ENCODE measurements at regions not wholly inside any gene's neighbourhood (a gene's known extent, or its start where the extent isn't known, plus 50 kb on each side); places are given as distances from the start of the nearest gene placed in this dataset.
"Not testable (repeated sequence)": the region's sequence is repeated elsewhere in the genome, so short reads cannot be mapped to it uniquely, and the experiment has no call there.

DNA sequence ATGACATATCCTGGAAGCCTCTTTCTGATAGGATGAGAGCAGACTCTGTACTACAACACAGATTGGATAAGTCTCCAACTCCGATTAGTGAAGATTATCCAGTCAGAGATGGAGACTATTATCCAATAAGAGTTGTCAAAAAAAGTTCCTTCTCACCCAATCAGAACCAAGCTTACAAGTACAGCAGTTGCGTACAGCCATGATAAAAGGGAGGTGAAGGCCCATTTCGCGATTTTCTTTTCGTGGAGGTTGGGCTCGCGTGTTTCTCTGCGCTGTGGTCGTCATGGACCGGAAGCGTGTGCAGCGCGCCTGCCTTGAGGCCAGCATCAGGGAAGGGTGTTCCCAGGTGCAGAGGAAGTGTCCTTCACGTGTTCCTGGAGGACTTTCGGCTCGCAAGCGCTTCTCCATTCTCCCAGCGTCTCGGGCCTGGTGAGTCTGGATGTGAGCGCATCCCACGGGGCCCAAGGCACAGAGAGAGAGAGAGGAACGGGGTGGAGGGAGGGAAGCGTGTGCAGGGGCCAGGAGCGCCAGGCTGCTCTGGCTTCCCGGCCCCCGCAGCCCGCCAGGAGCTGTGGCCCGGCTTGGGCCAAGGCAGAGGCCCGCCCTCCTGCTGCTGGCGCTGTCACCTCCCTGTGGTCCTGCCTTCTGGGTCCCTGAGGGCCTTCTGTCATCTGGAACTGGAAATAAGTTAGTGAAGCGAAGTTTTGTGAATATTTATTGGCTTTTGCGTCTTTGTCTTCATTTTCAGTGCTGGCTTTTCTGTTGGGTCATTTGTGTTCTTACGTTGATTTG, 53.9 kb downstream of the CDRT15L2 start:
- not testable (repeated sequence) for DNase-seq

DNA sequence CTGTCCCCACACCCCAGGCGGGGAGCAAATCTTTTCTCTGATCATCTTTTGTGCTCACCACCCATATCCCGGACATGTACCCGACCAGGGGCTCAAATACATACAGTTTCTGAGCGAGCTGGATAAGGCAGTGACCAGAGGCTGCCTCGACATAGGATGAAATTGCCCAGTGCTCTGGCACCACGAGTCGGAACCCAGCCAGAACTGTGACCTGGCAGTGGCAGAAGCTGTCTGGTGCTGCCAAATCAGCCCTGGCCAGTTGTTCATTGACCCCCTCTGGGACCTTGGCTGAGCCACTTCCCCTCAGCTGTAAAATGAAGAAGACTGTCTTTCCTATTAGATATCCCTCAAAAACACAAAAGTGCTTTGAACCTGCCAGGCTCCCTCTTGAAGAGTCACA, 60.6 kb downstream of the CDRT15L2 start:
- DNase-seq, result not testable (repeated sequence)

DNA sequence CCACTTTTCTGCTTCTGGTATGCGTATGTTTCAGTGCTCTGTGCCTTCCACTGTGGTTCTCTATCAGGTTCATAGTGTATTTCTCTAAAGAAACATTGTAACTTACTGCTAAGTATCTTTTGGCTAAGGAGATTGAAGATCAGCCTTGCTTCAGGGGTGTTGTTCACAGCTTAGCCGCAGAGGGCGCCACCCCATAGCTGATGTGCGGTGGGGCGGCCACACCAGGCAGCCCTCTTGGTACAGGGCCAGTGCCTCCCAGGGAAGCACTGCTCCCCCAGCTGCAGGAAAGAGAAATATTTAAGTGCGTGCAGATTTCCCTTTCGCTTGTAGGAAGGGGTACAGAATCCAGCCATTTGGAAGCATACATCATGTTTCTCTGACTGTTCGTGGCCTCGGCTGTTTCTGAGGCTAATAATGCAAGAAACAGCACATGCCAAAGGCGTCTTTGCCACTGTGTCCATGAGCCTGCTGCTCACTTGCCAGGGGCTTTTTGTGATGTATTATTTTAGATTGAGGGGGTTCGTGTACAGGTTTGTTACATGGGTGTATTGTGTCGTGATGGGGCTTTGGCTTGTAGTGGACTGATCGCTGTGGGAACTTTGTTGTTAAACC, 67.2 kb downstream of the CDRT15L2 start:
- not testable (repeated sequence) for DNase-seq

DNA sequence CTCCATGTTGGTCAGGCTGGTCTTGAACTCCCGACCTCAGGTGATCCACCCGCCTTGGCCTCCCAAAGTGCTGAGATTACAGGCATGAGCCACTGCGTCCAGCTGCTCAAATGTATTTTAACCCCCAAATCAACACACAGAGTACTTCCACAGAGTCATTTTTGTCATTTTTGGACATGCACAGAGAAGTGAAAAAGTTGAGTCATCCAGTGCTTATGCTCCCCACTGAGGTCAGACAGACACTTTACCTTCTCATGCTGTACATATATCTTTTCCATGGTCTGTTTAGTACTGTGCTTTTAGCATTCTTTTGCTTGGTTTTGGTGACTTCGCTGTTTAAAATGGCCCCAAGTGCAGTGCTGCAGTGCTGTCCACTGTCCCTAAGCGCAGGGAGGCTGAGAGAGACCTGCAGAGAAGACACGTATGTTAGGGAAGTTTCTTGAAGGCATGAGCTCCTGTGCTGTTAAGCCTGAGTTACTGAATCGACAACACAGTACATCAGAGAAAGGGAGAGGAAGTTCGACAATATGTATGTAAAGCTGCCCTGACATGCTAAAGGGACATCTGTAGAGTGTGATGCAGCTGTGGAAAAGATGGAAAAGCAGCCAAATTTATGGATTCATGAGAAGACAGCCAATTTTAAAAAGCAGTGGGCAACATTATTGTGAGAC, 69.7 kb downstream of the CDRT15L2 start:
- not testable (repeated sequence) for DNase-seq

DNA sequence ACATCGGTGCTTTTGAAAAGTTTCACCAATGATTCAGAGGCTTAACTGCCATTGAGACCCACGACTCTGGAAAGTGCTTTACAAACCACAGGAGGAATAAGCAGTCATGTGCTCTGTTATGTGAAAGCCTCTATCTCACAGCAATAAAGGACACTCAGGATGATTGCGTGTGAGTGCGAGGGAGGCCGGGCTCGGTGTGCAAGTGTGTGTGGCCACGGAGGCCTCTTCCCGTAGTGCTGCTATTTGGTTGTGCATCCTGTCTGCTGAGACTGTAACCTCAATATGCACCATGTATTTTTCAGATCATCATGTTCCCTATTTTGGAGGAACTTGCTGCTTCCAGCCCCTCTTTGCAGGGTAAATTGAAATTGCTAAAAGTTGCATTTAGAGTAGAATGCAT, 71.5 kb downstream of the CDRT15L2 start:
- not testable (repeated sequence) for DNase-seq

DNA sequence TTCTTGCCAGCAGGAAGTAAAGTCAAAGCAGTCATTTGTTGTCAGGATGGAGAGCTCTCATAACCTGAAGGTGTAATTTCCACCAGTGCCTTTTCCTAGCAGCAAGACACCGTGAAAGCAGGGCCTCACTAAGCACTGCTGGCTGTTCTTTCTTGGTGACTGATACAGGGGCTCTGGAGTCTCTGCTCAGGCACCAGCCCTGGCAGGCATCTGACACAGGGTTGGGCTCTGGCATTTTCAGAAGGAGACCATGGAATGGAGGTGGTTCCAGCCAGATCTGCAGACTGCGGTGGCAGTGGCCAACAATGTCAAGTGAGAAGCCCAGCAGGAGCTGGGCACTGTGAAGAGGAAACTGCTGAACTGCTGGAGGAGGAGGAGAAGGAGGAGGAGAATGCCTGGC, 72.2 kb downstream of the CDRT15L2 start:
- DNase-seq, result not testable (repeated sequence)

DNA sequence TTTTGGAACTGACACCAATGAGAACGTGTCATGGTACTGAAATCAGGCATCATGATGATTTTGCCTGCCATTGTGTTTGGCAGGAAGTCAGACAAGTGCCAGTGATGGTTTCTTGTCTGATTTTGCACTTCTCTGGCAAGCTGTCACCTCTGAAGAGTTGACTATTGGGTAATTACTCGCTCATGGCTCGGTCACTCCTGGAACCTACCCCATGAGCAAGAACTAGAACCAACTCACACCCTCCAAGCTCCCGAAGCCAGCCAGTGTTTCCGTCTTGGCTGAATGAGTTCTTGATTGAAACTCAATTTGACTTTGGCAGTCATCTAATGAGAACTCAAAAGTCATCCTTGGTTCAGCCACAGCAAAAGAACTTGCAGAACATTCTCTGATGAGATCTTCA, 73.9 kb downstream of the CDRT15L2 start:
- not testable (repeated sequence) for DNase-seq

DNA sequence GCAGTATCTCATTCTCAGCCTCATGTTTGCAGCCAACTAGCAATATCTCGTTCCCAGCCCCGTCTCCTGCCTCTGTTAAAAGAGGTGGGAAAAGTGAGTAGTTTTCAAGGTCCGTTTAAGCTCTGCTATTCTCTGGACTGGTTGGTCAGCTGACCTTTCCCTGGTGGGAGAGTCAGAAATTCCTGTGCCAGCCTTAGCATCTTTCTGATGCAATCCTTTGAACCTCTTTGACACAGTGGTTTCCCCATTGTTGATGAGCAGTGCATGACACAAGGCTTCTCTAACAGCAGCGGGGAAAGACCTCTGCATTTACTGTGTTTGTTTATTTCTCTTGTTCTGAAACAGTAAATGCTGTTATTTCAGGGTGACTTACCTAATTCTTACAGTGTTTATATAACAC, 74.6 kb downstream of the CDRT15L2 start:
- DNase-seq, result not testable (repeated sequence)

DNA sequence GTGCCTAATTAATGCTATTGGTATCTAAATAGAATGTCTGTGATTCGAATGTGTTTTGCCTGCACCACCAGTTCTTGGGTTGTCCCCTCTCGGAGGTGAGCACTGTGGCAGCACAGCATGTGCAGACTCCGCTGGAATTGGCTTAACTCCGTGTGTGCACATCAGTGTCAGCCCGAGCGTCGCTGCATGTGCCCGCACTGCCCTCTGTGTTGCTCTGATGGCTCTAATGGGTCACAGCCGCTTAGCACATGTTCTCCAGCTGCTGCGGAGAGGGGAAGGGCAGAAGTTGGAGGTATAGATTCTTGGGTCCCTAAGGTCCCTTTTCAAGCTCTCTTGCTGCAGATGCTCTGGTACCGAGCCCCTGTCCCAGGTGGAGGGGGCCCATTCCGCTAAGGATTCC, 75.1 kb downstream of the CDRT15L2 start:
- DNase-seq, result not testable (repeated sequence)

DNA sequence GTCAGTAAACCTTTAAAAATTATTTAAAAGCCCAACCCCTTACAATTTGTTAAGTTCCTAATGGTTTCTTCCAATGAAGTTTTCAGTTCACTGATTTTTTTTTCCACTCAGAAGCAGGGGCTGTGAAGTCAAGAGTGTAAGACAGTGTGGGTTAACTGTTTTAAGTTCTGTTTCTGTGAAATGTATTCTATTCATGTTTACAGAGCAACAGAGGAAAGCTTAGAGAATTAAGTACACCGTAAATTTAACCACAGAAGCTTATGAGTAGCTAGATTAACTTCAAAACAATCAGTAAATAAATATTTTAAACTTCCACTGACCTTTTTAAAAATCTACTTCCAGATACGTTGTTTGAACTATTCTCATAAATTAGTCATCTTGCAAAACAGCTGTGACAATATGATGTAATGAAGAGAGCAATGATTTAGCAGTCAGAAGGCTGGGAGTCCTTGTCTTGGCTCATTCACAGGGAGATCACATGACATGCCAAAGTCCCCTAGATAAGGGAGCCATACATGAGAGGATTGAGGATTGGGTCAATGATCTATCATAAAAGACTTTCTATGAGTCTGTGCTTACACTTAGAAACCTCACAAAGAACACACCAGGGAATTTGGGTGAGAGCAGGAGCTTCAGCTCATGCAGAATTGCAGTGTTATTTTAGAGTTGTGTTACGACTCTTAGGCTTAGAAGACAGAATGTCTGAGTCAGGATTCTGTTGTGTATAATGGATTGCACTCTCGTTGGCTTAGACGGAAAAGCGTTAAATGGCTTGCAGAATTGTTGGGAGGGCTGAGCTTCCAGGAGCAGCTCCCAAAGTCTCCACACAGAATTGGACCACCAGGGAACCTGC, 85.8 kb downstream of the CDRT15L2 start:
- DNase-seq, result not testable (repeated sequence)

DNA sequence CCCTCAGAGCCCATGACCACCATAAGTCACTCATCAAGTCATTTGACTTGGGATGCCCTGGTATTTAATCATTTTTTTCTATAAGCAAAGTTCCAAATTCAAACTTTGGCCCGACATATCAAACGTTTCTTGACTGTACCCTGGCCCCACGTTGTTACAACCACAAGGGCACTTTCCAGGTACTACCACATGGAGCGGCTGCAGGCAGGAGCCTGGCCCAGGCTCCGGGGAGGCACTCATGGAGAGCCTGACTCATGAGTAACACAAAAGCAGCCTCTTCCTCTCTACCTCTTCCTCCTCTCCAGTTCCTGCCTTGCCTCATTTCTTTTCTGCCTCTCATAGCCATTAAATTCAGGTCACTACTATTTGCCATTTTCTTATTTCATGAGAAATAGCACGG, 87.2 kb downstream of the CDRT15L2 start:
- not testable (repeated sequence) for DNase-seq

DNA sequence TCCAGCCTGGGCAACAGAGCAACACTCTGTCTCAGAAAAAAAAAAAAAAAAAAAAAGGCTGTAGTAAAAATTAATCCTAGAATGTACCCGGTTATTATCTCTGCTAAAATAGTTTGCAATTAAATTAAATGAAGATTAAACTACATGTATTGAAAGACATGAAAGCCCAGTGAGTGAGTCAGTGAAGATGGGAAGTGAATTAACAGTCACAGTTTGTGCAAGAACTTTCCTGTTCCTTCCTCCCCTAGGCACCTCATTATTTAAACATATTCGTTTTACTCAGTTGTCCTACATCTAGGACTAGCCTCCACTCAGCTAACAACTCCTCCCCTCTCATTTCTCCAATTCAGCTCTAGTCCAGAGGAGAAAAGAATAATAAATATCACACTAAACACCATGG, 88.2 kb downstream of the CDRT15L2 start:
- not testable (repeated sequence) for DNase-seq

DNA sequence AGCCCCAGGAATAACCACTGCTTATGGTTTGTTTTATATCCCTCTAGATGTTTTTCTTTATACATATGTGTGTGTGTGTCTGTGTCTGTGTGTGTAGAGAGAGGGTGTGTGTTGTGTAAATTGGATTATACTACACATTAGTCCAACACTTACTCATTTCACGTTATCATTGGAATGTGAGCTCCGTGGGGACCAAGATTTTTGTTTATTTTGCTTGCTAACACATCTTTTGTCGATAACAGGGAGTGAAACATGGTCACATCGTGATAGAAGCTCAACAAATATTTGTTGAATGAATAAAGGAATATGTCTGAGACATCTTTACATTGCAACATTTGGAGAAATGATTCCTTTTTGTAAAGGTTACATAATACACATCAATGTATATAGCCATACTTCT, 88.8 kb downstream of the CDRT15L2 start:
- DNase-seq, result not testable (repeated sequence)

DNA sequence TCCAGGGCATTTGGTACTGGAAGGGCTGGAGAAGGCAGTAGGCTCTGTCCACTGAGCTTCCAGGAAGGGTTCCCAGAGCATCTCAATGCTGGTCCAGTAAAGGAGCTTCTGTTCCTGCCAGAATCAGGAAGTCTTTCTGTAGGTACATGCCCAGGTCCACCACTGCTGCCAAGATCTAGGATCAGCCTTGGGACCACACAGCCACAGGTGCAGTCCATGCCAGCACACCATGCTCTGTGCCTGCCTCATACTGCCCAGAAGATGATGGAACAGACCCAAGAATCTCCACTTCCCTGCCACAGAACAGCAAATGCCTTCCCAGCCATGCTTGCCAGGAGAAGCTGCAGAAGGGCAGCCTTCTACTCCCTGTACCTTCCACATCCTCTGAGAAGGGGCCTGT, 89.3 kb downstream of the CDRT15L2 start:
- DNase-seq, result not testable (repeated sequence)

DNA sequence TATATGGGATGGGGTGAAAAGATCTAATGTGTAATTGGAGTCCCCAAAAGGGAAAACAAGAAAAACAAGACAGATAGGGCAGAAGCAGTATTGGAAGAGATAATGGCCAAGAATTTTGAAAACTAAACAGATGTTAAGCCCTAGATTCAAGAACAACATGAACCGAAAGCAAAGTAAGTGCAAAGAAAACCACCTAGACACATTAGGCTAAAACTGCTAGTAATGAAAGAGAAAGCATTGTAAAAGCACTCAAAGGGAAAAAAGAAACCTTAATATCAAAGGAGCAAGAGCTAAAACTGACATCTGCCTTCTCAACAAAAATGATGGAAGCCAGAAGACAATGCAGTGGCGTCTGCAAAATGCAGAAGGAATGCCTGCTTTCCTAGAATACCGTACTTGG, 91.0 kb downstream of the CDRT15L2 start:
- DNase-seq, result not testable (repeated sequence)

DNA sequence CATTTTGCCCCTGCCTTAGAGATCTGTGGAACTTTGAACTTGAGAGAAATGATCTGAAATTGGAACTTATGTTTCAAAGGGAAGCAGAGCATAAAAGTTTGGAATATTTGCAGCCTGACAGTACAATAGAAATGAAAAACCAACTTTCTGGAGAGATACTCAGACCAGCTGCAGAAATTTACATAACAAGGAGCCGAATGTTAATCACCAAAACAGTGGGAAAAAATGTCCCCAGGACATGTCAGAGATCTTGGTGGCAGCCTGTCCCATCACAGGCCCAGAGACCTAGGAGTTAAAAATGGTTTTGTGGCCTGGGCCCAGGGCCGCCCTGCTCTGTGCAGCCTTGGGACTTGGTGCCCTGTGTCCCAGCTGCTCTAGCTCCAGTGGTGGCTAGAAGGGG, 94.8 kb downstream of the CDRT15L2 start:
- not testable (repeated sequence) for DNase-seq

DNA sequence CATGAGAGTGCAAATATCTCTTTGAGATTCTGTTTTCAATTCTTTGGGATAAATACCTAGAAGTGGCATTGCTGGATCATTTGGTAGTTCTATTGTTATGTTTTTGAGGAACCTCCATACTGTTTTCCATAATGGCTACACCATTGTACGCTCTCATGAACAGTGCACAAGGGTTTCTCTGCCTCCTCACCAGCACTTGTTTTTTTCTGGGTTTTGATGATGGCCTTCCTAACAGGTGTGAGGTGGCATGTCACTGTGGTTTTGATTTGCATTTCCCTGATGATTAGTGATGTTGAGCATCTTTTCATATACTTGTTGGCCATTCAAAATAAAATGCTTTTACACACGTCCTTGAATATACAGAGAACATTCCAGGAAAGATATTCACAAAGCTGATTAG, 96.2 kb downstream of the CDRT15L2 start:
- not testable (repeated sequence) for DNase-seq

DNA sequence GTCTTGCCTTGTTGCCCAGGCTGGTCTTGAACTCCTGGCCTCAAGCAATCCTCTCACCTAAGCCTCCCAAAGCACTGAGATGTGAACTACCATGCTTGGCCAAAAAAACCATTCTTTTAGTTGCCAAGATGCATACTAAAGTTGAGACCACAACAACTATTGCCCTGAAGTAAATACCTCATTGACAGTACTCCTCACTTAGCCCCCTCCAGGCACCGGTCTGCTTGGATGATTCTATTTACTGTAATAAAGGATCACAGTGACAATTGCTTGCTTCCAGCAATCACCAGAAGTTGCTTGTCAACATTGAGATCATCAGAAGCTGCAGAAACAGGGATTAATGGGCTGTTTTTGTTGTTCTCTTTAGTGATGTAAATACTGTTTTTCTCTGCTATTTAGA, 97.1 kb downstream of the CDRT15L2 start:
- not testable (repeated sequence) for DNase-seq

DNA sequence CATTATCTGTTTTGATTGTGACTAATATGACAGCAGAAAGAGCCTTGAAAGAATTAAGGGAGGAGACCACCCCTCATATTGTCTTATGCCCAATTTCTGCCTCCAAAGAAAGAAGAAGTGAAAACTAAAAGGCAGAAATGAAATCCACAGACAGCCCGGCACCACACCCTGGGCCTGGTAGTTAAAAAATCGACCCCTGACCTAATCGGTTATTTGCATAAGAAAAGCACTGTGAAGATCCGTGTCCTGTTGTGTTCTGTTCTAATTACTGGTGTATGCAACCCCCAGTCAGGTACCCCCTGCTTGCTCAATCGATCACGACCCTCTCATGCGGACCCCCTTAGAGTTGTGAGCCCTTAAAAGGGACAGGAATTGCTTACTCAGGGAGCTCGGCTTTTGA, 97.9 kb downstream of the CDRT15L2 start:
- DNase-seq, result not testable (repeated sequence)

DNA sequence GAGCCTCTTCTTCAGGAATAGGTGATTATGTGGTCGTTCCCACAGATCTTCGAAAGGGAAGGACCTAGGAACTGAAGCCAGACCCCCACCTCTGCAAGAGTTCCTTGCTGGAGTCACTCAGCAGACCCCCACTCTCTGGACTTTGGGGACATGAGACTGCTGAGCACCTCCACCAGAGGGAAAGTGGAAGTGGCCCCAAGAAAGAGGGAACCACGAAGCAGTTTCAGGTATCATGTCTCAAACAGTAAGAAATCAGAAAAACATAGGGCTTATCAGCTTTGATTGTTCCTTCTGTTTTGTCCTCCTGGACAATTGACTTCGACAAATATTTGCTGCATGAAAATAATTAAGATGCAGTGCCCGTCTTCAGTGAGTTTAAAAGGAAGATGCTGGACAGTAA, 98.9 kb downstream of the CDRT15L2 start:
- DNase-seq, result not testable (repeated sequence)

DNA sequence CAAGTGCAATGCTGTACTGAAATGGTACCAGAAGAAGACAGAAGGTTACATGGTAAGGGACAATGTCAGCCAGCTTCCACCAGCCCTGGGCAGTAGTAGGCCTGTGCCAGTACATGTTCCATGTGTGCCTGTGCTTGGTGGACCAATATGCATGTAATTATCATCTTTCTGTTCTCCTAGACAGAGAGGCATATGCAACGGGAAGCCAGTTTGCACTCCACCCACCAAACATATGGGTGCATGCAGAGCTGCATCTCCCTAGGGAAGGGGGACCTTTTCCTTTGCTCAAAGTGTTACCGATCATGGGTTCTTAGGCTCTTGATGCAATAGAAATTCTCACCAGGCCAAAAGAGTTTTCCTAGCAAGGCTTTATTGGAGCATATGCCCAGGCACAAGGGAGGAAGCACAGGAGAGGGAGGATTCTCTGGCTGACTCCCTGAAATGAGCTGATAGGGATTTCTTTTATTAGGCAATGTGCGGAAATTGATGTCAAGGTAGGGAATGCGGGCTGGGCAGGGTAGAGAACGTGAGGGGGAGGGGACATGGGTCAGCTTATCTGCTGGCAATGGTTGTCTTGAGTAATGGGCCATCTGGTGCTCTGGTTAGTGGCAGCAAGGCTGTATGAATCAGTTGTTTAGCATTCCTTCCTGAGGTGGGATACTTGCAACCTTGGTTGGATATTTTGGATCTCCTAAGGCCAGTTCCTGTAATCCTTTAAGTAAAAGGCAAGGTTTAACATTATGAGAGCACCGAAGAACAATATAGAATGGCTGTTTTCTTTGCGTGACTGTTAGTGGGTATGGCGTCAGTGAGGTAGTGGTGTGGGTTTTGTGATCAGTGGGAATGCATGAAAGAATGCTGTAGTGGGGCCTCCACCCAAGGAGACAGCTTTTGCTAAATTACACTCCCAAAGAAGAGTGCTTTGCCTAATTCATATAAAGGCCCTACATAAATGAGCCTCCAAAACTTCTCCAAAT, 102.5 kb downstream of the CDRT15L2 start:
- DNase-seq, result not testable (repeated sequence)
